SHP77 treated with DMSO at 0.1 percent for 48 hours (cell line): ENCODE measurements at regions not wholly inside any gene's neighbourhood (a gene's known extent, or its start where the extent isn't known, plus 50 kb on each side); places are given as distances from the start of the nearest gene placed in this dataset.

ENCODE experiments used
- DNase-seq: peaks from one replicate; lab custom pipeline; 2025; lab: John Stamatoyannopoulos, UW

- no peak for DNase-seq
Measured at GRCh38 chr9:2317591-2317990, 302.4 kb downstream of the SMARCA2 start.

GRCh38 chr9:2319421-2319820 is 302.2 kb upstream of the VLDLR start:
- DNase-seq: no peak

DNA sequence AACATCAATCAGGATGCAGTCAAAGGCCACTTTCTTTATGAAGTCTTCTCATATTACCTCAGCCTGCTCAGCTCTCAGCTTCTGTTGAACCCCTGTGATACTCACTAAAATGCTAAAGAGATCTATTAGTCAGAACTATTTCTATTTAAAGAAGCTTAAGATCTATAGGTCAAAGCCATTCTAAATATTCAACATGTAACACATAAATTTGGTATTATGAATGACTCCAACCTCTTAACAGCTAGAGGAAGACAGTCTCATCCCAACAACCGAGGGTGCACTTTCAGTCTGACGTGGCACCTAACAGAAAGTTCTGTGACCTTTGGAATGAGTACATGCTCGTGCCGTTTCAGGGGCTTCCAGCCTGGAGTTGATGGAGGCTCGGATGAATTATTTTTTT is 301.5 kb upstream of the VLDLR start:
- no peak for DNase-seq

- DNase-seq: no peak
Measured at GRCh38 chr9:2320632-2321031, 301.0 kb upstream of the VLDLR start.

DNA sequence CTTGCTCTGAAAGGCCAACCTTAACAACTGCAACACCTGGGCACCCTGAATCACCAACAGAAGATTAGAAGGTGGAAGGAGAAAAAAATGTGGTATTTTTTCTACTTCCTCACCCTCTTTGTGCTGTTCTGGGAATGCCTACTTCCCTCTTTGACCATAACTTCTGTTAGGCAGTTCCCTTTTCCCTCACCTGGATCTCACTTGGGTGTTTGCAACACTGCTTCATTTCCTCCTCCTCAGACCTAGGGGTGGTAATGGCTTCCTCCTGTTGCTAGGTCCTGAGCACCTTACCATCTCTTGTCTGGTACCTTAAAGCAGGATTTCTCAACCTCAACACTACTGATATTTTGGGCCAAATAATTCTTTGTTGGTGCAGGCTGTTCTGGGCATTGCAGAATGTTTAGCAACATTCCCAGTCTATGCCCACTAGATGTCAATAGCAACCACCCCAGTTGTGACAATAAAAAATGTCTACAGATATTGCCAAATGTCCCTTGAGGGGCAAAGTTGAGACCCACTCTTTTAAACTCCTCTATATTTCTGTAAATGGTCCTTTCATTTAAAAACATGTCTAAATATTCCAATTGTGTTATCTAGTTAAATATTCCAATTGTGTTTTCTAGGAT is 300.0 kb upstream of the VLDLR start:
- no peak for DNase-seq

DNA sequence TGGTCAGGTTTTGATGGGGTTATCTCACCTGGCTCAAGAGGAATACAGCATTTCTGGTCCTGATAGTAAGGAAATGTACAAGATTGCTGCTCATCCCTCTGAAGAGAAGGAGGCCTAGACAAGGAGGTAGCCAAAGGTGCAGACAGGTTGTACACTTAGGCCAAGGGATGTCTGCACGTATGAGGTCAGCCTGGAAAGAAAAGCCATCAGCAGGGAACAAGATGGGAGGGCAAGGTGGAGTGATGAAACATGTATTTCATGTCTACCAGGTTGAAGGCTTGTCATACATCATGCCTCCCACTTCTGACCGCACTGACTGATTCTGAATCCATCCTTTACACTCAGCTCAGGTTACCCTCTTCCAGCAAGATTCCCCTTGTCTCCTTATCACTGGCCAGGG is 296.8 kb upstream of the VLDLR start:
- DNase-seq: no peak

- DNase-seq: no peak
Measured at GRCh38 chr9:2332663-2333062, 288.9 kb upstream of the VLDLR start.

DNA sequence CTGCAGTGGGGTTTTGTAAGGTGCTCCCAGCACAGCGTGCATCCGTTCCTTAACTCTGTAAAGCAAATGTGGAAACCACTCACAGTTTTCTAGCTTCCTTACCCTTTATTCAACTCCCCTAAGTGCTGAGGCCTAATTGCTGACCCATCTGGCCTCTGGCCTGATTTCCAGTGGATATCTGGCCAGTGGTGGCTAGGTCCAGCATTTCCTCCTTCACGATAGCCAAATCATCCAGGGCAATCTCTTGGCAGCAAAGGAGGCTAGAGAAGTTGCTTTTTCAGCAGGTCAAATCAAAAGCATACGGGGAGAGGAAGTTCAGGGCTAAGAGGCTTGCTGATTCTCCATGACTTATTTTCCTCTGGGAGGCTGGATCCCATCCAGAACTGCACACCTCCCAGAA is 286.3 kb upstream of the VLDLR start:
- DNase-seq: no peak

GRCh38 chr9:2336055-2336454 is 285.5 kb upstream of the VLDLR start:
- DNase-seq: no peak

GRCh38 chr9:2337131-2337530 is 284.5 kb upstream of the VLDLR start:
- no peak for DNase-seq

- no peak for DNase-seq
Measured at GRCh38 chr9:2337627-2338026, 284.0 kb upstream of the VLDLR start.

- no peak for DNase-seq
Measured at GRCh38 chr9:2338777-2339365, 282.7 kb upstream of the VLDLR start.

DNA sequence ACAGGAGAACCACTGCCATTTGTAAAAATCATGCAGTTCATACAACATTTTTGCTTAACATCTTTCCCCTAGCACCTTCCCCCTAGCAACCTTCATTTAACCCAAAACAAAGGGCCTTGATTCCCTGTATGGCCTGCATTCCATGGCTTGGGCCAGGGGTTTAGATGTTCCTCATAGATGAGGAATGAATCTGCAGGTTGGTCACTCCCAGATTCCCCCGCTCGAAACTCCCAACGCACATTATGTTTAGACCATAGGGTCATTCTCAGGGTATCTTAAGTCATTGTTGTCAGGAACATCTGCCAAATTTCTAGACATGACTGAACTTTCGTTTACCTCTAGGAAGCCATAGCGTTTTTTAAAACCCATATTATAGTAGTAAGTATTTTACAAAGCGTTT is 282.2 kb upstream of the VLDLR start:
- no peak for DNase-seq

DNA sequence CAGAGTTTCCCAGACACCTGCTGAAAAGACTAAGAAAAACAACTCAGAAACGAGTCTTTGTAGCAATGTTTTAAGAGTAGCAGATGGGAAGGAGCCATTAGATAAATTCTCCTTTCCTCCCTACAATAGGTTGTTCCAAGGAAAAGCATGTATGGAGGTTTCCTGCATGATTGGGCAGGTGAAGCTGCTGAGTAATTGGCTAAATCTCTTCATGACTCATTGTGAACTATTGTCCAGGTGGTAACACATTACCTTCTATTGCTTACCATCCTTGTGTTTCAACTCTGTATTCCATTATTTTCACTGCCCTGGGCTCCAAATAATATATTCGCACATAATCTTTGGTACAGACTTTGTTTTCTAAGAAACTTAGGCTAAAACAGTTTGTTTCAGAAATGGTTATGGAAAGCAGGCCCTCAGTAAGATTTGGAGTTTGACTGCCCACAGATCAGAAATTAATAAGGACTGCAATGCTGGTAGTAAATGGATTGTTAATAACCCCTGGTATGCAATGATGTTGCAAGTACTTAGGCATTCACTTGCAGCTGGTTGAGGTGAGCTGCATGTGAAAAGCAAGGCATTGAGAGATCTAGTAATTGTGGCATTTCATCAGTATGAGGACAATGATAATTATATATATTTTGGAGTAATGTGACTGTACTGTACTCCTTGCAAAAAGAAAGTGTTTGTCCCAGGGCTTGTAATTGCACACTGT is 281.4 kb upstream of the VLDLR start:
- no peak for DNase-seq

- DNase-seq: no peak
Measured at GRCh38 chr9:2341126-2341525, 280.5 kb upstream of the VLDLR start.

GRCh38 chr9:2341956-2342355 is 279.6 kb upstream of the VLDLR start:
- no peak for DNase-seq

- no peak for DNase-seq
Measured at GRCh38 chr9:2343756-2344155, 277.8 kb upstream of the VLDLR start.

- no peak for DNase-seq
Measured at GRCh38 chr9:2344436-2344835, 277.2 kb upstream of the VLDLR start.

DNA sequence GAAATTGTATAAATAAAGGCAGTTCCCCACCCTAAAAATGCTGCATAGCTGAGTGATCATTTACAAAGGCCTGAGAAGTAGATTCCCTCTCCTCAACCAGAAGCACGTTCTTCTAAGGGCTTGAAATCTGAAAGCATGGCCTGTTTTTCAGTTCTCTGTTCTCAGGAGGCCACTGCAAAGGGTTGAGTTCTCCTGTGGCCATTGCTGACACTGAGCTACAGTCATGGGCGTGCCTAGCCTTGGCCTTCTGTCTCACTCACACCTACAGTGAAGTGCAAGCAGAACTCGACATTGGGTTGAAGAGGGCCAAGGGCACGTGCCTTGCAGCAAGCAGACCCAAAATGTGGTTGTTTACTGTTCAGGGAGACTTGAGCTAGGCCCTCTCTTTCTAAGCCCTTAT is 276.6 kb upstream of the VLDLR start:
- DNase-seq: no peak

- no peak for DNase-seq
Measured at GRCh38 chr9:2346277-2346913, 275.2 kb upstream of the VLDLR start.

DNA sequence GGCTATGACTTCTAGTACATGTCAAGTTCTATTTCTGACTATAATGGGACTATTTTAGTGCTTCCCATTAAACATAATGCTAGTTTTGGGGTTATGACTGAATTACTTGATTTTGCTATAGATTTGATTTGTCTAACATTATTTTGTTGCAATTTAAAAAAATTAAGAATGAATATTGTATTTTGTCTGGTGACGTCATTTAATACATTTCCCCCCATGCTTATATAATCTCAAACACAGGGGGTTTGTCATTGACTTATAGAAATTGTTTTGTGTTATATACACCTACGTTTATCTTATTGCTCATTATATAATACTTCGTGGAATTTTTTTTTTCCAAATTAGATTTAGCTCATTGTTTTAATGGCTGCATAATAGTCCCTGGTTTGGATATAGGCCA is 270.3 kb upstream of the VLDLR start:
- no peak for DNase-seq

- no peak for DNase-seq
Measured at GRCh38 chr9:2354216-2354615, 267.4 kb upstream of the VLDLR start.
